ENCODE measurements at regions not wholly inside any gene's neighbourhood (a gene's known extent, or its start where the extent isn't known, plus 50 kb on each side); places are given as distances from the start of the nearest gene placed in this dataset.
A peak's percentile ranks its signal among the peaks of the same experiment; 100 is the strongest.

GRCh38 chr13:106700439-106700838 lies 132.5 kb upstream of the ARGLU1 start:
- no peak for DNase-seq (ENCODE audit: low read depth)
- no peak for TF ChIP-seq CTCF (IDR thresholded peaks at IDR 0.05; ENCODE audit: insufficient read depth, low read depth, low read length, missing control alignments)
- H3K4me3 ChIP-seq (ENCODE audit: low read length), result no peak overlapping the region

GRCh38 chr13:106700007-106700406 lies 132.1 kb upstream of the ARGLU1 start:
- TF ChIP-seq CTCF (IDR thresholded peaks at IDR 0.05; ENCODE audit: insufficient read depth, low read depth, low read length, missing control alignments), result no peak
- no peak for DNase-seq (ENCODE audit: low read depth)
- no peak overlapping the region for H3K4me3 ChIP-seq (ENCODE audit: low read length)

- DNase-seq (ENCODE audit: low read depth), result no peak
- no peak overlapping the region for H3K4me3 ChIP-seq (ENCODE audit: low read length)
- no peak for TF ChIP-seq CTCF (IDR thresholded peaks at IDR 0.05; ENCODE audit: insufficient read depth, low read depth, low read length, missing control alignments)
Measured at GRCh38 chr13:106699311-106699710, 131.4 kb upstream of the ARGLU1 start.

- DNase-seq (ENCODE audit: low read depth), result no peak
- no peak for TF ChIP-seq CTCF (IDR thresholded peaks at IDR 0.05; ENCODE audit: insufficient read depth, low read depth, low read length, missing control alignments)
- H3K4me3 ChIP-seq (ENCODE audit: low read length), result no peak overlapping the region
Measured at GRCh38 chr13:106696719-106697118, 128.8 kb upstream of the ARGLU1 start.

- TF ChIP-seq CTCF (IDR thresholded peaks at IDR 0.05; ENCODE audit: insufficient read depth, low read depth, low read length, missing control alignments), result no peak
- no peak overlapping the region for H3K4me3 ChIP-seq (ENCODE audit: low read length)
- DNase-seq (ENCODE audit: low read depth), result no peak
Measured at GRCh38 chr13:106696140-106696539, 128.2 kb upstream of the ARGLU1 start.

- H3K4me3 ChIP-seq (ENCODE audit: low read length), result no peak overlapping the region
- DNase-seq (ENCODE audit: low read depth), result no peak
- no peak for TF ChIP-seq CTCF (IDR thresholded peaks at IDR 0.05; ENCODE audit: insufficient read depth, low read depth, low read length, missing control alignments)
Measured at GRCh38 chr13:106695139-106695538, 127.2 kb upstream of the ARGLU1 start.

GRCh38 chr13:106691861-106692260 lies 123.9 kb upstream of the ARGLU1 start:
- DNase-seq (ENCODE audit: low read depth), result peak; percentile 35
- no peak overlapping the region for H3K4me3 ChIP-seq (ENCODE audit: low read length)
- no peak for TF ChIP-seq CTCF (IDR thresholded peaks at IDR 0.05; ENCODE audit: insufficient read depth, low read depth, low read length, missing control alignments)
